ENCODE measurements at regions not wholly inside any gene's neighbourhood (a gene's known extent, or its start where the extent isn't known, plus 50 kb on each side); places are given as distances from the start of the nearest gene placed in this dataset.

DNA sequence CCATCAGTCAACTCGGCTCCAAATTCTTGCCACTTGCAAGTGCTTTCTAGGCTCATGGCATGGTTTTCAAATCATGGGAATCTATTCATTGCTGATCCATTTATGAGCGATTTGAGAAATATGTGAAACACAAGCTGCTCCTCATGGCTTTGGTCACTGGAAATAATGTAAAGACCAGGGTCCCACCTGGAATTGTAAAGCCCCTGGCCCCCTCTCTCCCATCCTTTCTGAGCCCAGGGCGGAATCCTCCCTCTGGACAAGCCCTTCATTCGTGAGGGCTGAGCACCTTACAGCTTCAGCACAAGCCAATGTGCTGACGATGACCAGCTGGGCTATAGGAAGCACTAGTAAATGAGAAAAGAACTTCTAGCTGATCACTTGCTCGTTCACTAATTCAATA, 96.0 kb downstream of the RNASET2 start:
- DNase-seq (ENCODE audit: low spot score): no peak
- ATAC-seq (ENCODE audit: insufficient number of reproducible peaks, low FRiP score, low read depth): no peak
- no peak overlapping the region for H3K27ac ChIP-seq
- no peaks in the 10 kb centered on the region for H3K9me3 ChIP-seq
- no peak overlapping the region for H3K4me3 ChIP-seq
- TF ChIP-seq, protein P1, sequence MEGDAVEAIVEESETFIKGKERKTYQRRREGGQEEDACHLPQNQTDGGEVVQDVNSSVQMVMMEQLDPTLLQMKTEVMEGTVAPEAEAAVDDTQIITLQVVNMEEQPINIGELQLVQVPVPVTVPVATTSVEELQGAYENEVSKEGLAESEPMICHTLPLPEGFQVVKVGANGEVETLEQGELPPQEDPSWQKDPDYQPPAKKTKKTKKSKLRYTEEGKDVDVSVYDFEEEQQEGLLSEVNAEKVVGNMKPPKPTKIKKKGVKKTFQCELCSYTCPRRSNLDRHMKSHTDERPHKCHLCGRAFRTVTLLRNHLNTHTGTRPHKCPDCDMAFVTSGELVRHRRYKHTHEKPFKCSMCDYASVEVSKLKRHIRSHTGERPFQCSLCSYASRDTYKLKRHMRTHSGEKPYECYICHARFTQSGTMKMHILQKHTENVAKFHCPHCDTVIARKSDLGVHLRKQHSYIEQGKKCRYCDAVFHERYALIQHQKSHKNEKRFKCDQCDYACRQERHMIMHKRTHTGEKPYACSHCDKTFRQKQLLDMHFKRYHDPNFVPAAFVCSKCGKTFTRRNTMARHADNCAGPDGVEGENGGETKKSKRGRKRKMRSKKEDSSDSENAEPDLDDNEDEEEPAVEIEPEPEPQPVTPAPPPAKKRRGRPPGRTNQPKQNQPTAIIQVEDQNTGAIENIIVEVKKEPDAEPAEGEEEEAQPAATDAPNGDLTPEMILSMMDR (IDR thresholded peaks at IDR 0.05): no peak
- H3K36me3 ChIP-seq: no peaks in the 10 kb centered on the region
- H3K4me1 ChIP-seq (ENCODE audit: control insufficient read depth in 1 of 2, low read depth in 2 of 2): peaks cover 2 to 11% of the 10 kb centered on the region in 2 donors
- H3K27me3 ChIP-seq (replicated peaks; ENCODE audit: insufficient read depth): no peaks in the 10 kb centered on the region

DNA sequence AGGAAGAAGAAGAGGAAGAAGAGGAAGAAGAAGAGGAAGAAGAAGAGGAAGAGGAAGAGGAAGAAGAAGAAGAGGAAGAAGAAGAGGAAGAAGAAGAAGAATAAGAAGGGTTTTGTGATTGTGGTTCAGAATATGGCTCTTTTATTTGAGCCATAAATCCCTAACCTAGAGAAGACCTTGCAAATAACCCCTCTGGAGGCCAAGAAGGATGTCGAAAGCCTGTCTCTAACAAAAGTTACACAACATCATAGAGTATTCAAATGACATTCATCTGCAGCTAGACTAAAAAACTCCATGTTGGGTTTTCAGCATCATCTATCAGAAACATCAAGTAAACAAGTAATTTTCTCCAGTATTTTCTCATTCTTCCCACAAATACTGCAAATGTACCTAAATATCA, 100.9 kb downstream of the RNASET2 start:
- no peaks in the 10 kb centered on the region for H3K4me1 ChIP-seq (ENCODE audit: control insufficient read depth in 1 of 2, low read depth in 2 of 2)
- no peak overlapping the region for H3K4me3 ChIP-seq
- no peaks in the 10 kb centered on the region for H3K9me3 ChIP-seq
- no peak for DNase-seq (ENCODE audit: low spot score)
- TF ChIP-seq, protein P1 (IDR thresholded peaks at IDR 0.05): no peak
- H3K27ac ChIP-seq: no peak overlapping the region
- ATAC-seq (ENCODE audit: insufficient number of reproducible peaks, low FRiP score, low read depth): no peak
- no peaks in the 10 kb centered on the region for H3K27me3 ChIP-seq (replicated peaks; ENCODE audit: insufficient read depth)
- H3K36me3 ChIP-seq: no peaks in the 10 kb centered on the region

DNA sequence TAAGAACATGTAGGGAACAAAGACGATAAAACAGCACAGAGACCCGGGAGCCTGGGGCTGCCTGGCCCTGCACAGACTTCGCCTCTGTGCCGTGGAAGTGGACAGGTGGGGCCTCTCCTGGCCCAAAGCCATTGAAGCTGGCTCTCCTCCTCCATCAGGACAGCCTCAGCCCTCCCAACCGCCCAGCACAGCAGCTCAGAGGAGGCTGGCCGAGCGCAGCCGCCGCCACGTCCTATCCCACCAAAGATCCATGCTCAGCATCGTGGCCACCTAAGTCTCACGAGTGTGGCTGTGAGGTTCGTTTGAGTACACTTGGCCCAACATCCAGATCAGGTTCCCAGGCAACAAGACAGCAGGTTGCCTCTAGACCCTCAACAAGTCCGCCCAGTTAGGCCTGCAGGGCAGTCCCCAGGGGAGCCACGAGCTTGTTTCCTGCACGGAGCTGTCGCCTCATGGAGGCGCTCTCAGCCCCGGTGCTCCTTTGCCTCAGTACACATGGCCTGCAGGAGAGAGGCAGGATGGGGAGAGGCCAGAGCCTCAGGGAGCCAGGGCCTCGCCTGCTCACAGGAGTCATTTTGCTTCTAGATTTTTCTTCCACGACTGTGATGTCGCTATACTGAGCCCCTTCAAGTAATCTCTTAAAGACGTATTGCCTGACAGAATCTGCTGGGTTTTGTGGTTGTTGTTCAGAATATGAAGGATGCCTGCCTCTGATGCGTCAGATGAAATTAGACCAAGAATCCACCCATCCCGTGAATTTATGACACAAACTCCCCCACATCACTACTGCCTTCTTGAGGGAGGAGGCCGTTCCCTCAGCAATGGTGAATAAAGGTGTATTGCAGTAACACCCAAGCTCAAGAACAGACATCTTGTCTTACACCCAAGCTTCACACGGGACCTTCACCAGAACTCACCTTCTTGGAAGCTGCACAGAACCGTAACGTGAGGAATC, 102.7 kb downstream of the RNASET2 start:
- Histone ChIP-seq H3K9me3 (no peaks in the 10 kb centered on the region), H3K27me3 (replicated peaks; ENCODE audit: insufficient read depth) (no peaks in the 10 kb centered on the region), H3K4me1 (ENCODE audit: control insufficient read depth in 1 of 2, low read depth in 2 of 2) (no peaks in the 10 kb centered on the region), H3K4me3 (no peak overlapping the region), H3K36me3 (no peaks in the 10 kb centered on the region), H3K27ac (no peak overlapping the region)
- DNase-seq (ENCODE audit: low spot score): no peak
- TF ChIP-seq, protein P1 (IDR thresholded peaks at IDR 0.05): no peak
- ATAC-seq (ENCODE audit: insufficient number of reproducible peaks, low FRiP score, low read depth): no peak

DNA sequence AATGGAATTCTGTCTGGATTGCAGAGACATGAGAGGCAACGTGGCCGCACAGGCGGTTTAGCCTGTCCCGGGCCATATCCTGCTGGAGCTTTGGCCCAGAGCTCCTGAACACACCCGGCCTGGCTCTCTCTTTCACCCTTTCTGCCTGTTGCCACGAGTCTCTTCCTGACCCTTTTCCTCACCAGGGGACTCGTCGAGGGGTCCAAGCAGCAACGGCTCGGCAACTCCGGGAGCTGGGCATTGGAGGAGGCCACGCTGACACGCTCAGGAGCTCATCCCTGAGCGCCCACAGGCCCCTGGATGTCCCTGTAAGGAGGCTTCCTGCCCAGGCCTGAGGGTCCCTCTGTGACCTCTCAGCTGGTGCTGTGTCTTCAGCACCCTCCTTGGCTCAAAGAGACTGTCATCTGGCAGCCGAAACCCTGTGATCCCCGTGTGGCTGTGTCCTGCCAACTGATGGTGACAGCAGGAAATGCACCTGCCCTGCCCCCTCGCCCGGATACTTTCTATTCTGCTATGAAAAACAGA, 103.8 kb downstream of the RNASET2 start:
- ATAC-seq (ENCODE audit: insufficient number of reproducible peaks, low FRiP score, low read depth): no peak
- no peak overlapping the region for H3K27ac ChIP-seq
- TF ChIP-seq, protein P1 (IDR thresholded peaks at IDR 0.05): no peak
- H3K27me3 ChIP-seq (replicated peaks; ENCODE audit: insufficient read depth): no peaks in the 10 kb centered on the region
- H3K36me3 ChIP-seq: no peaks in the 10 kb centered on the region
- no peak for DNase-seq (ENCODE audit: low spot score)
- no peaks in the 10 kb centered on the region for H3K4me1 ChIP-seq (ENCODE audit: control insufficient read depth in 1 of 2, low read depth in 2 of 2)
- H3K9me3 ChIP-seq: no peaks in the 10 kb centered on the region
- no peak overlapping the region for H3K4me3 ChIP-seq

DNA sequence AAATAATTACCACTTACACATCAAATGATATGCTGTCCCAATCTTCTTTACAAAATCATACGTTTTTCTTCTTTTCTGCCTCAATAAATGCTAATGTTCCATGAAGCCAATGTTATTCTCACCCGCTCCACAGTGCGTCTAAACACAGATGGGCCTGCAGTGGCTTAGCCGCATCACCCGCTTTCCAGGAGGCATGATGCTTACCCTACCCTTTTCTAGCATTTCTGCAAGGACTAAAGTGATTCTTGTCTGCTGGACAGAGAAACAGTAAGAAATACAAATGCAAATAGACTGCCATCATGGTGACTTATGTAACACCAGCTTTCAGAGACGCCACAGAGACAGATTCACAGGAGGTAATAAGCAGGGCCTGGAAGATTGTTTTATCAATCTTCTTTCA, 104.4 kb downstream of the RNASET2 start:
- ATAC-seq (ENCODE audit: insufficient number of reproducible peaks, low FRiP score, low read depth) (no peak), DNase-seq (ENCODE audit: low spot score) (no peak)
- H3K9me3 ChIP-seq: no peaks in the 10 kb centered on the region
- H3K27ac ChIP-seq: no peak overlapping the region
- no peaks in the 10 kb centered on the region for H3K4me1 ChIP-seq (ENCODE audit: control insufficient read depth in 1 of 2, low read depth in 2 of 2)
- no peaks in the 10 kb centered on the region for H3K27me3 ChIP-seq (replicated peaks; ENCODE audit: insufficient read depth)
- TF ChIP-seq, protein P1 (IDR thresholded peaks at IDR 0.05): no peak
- H3K4me3 ChIP-seq: no peak overlapping the region
- H3K36me3 ChIP-seq: no peaks in the 10 kb centered on the region
